Activated B cell treated with CpG ODN at 0.5 μM for 24 hours (primary cell): ENCODE measurements at regions not wholly inside any gene's neighbourhood (a gene's known extent, or its start where the extent isn't known, plus 50 kb on each side); places are given as distances from the start of the nearest gene placed in this dataset.

ENCODE experiments used
- ATAC-seq: fragments of 200-7000 bp; cut with Tn5 transposase; one replicate; pipeline ENCODE4 v1.10.0; 2021; ENCODE audit warnings: low read depth, mild to moderate bottlenecking, moderate library complexity
- CTCF ChIA-PET: fragments of 350-600 bp; sonication (Branson Sonifier 250); formaldehyde crosslinking; loops from one replicate; lab custom pipeline; 2021; ENCODE audit warnings: antibody characterized with exemption; lab: Charles Lee
- POLR2A ChIA-PET: fragments of 350-600 bp; sonication (Branson Sonifier 250); formaldehyde crosslinking; loops from one replicate; lab custom pipeline; 2021; ENCODE audit warnings: antibody characterized with exemption; lab: Charles Lee
- DNase-seq: peaks from one replicate; pipeline ENCODE4 v3.0.0; 2022
- H3K27ac Mint-ChIP-seq: one replicate; pipeline ENCODE4 v1.8.0; 2020; ENCODE audit warnings: mixed read lengths
- H3K27me3 Mint-ChIP-seq: one replicate; pipeline ENCODE4 v1.8.0; 2021; ENCODE audit warnings: mixed read lengths
- H3K36me3 Mint-ChIP-seq: one replicate; pipeline ENCODE4 v1.8.0; 2021; ENCODE audit warnings: low read depth, mixed read lengths
- H3K4me1 Mint-ChIP-seq: one replicate; pipeline ENCODE4 v1.8.0; 2021; ENCODE audit warnings: mixed read lengths
- H3K4me3 Mint-ChIP-seq: one replicate; pipeline ENCODE4 v1.8.0; 2020; ENCODE audit warnings: mild to moderate bottlenecking, mixed read lengths
- H3K9me3 Mint-ChIP-seq: one replicate; pipeline ENCODE4 v1.8.0; 2020; ENCODE audit warnings: mixed read lengths
- CTCF ChIP-seq: fragments of 200-600 bp; IDR thresholded peaks from one replicate; pipeline ENCODE4 v1.8.0; 2022; ENCODE audit warnings: antibody characterized with exemption, mild to moderate bottlenecking
- intact Hi-C: fragments of 100-400 bp; cut with micrococcal nuclease; formaldehyde crosslinking; loops from one replicate; pipeline ENCODE4 v1.15.1; 2024

GRCh38 chr11:10920875-10921274 is 63.0 kb upstream of the ZBED5 start:
- Mint-ChIP-seq H3K4me1 (no peaks in the 10 kb centered on the region), H3K36me3 (no peaks in the 10 kb centered on the region), H3K9me3 (peaks cover 8% of the 10 kb centered on the region), H3K4me3 (no peak overlapping the region), H3K27ac (no peak overlapping the region), H3K27me3 (no peaks in the 10 kb centered on the region)
- DNase-seq = no peak
- no peak for TF ChIP-seq CTCF
- ChIA-PET POLR2A (no interaction called here), CTCF (interaction anchor here (1.3 kb wide), 1 partner anchor 9 kb away, joined by 3 read pairs; no protein-coding TSS in a partner anchor)
- no peak for ATAC-seq
- intact Hi-C loops = no loop called here

- Mint-ChIP-seq H3K4me1 (no peaks in the 10 kb centered on the region), H3K4me3 (no peak overlapping the region), H3K9me3 (peaks cover 8% of the 10 kb centered on the region), H3K36me3 (no peaks in the 10 kb centered on the region), H3K27me3 (no peaks in the 10 kb centered on the region), H3K27ac (no peak overlapping the region)
- POLR2A ChIA-PET = interaction anchor here (0.6 kb wide), 1 partner anchor 11 kb away, joined by 3 read pairs; no protein-coding TSS in a partner anchor
- no peak for ATAC-seq
- CTCF ChIA-PET = interaction anchor here (1.3 kb wide), 1 partner anchor 10 kb away, joined by 3 read pairs; no protein-coding TSS in a partner anchor
- intact Hi-C loops = no loop called here
- TF ChIP-seq CTCF = no peak
- DNase-seq = no peak
These were observed 62.4 kb upstream of the ZBED5 start for GRCh38 chr11:10920205-10920604.

GRCh38 chr11:10918698-10919097 is 60.8 kb upstream of the ZBED5 start:
- Mint-ChIP-seq H3K4me1 (no peaks in the 10 kb centered on the region), H3K9me3 (peaks cover 8% of the 10 kb centered on the region), H3K27me3 (no peaks in the 10 kb centered on the region), H3K36me3 (no peaks in the 10 kb centered on the region), H3K4me3 (no peak overlapping the region), H3K27ac (no peak overlapping the region)
- ChIA-PET CTCF (no interaction called here), POLR2A (no interaction called here)
- no peak for TF ChIP-seq CTCF
- DNase-seq (no peak), ATAC-seq (no peak)
- intact Hi-C loops = no loop called here

- Mint-ChIP-seq H3K27ac (no peak overlapping the region), H3K27me3 (no peaks in the 10 kb centered on the region), H3K9me3 (peaks cover 8% of the 10 kb centered on the region), H3K4me1 (no peaks in the 10 kb centered on the region), H3K36me3 (no peaks in the 10 kb centered on the region), H3K4me3 (no peak overlapping the region)
- no peak for DNase-seq
- ChIA-PET CTCF (no interaction called here), POLR2A (no interaction called here)
- ATAC-seq = no peak
- TF ChIP-seq CTCF = no peak
- intact Hi-C loops = no loop called here
These were observed 60.4 kb upstream of the ZBED5 start for GRCh38 chr11:10918275-10918674.

GRCh38 chr11:10917802-10918201 is 59.9 kb upstream of the ZBED5 start:
- no peak for ATAC-seq
- intact Hi-C loops = no loop called here
- CTCF ChIA-PET = no interaction called here

More at GRCh38 chr11:10917802-10918201, 59.9 kb upstream of the ZBED5 start:
- Mint-ChIP-seq H3K27ac (no peak overlapping the region), H3K9me3 (peaks cover 8% of the 10 kb centered on the region), H3K4me1 (no peaks in the 10 kb centered on the region), H3K4me3 (no peak overlapping the region), H3K27me3 (no peaks in the 10 kb centered on the region), H3K36me3 (no peaks in the 10 kb centered on the region)
- POLR2A ChIA-PET = no interaction called here
- no peak for TF ChIP-seq CTCF
- DNase-seq = no peak
